ENCODE measurements at regions not wholly inside any gene's neighbourhood (a gene's known extent, or its start where the extent isn't known, plus 50 kb on each side); places are given as distances from the start of the nearest gene placed in this dataset.

GRCh38 chr3:124256599-124256998 is 264.7 kb upstream of the ROPN1 start:
- Histone ChIP-seq H3K9ac (ENCODE audit: insufficient read length, low read depth) (no peak overlapping the region), H3K27me3 (ENCODE audit: insufficient read depth, insufficient read length) (no peaks in the 10 kb centered on the region), H3K4me1 (ENCODE audit: insufficient read depth, insufficient read length) (peaks cover 2% of the 10 kb centered on the region), H3K36me3 (ENCODE audit: insufficient read depth, insufficient read length, low read length) (no peaks in the 10 kb centered on the region), H3K9me3 (ENCODE audit: insufficient read depth, low read length) (no peaks in the 10 kb centered on the region), H3K4me3 (ENCODE audit: insufficient read length, low read depth) (no peak overlapping the region)
- no peak for DNase-seq (ENCODE audit: low read depth, low spot score)
- TF ChIP-seq YY1 (IDR thresholded peaks at IDR 0.05; ENCODE audit: insufficient read depth, insufficient read length) (no peak), ZNF274 (IDR thresholded peaks at IDR 0.05; ENCODE audit: low read depth, low read length) (no peak), SUZ12 (IDR thresholded peaks at IDR 0.05; ENCODE audit: extremely low read depth, insufficient read depth, insufficient read length) (no peak)

GRCh38 chr3:124257336-124257864 is 265.5 kb upstream of the ROPN1 start:
- Histone ChIP-seq H3K27me3 (ENCODE audit: insufficient read depth, insufficient read length) (no peaks in the 10 kb centered on the region), H3K36me3 (ENCODE audit: insufficient read depth, insufficient read length, low read length) (no peaks in the 10 kb centered on the region), H3K9me3 (ENCODE audit: insufficient read depth, low read length) (no peaks in the 10 kb centered on the region), H3K4me1 (ENCODE audit: insufficient read depth, insufficient read length) (peaks cover 2% of the 10 kb centered on the region), H3K9ac (ENCODE audit: insufficient read length, low read depth) (no peak overlapping the region), H3K4me3 (ENCODE audit: insufficient read length, low read depth) (no peak overlapping the region)
- DNase-seq (ENCODE audit: low read depth, low spot score): no peak
- TF ChIP-seq YY1 (IDR thresholded peaks at IDR 0.05; ENCODE audit: insufficient read depth, insufficient read length): no peak
- TF ChIP-seq ZNF274 (IDR thresholded peaks at IDR 0.05; ENCODE audit: low read depth, low read length): no peak
- TF ChIP-seq SUZ12 (IDR thresholded peaks at IDR 0.05; ENCODE audit: extremely low read depth, insufficient read depth, insufficient read length): no peak

- TF ChIP-seq ZNF274 (IDR thresholded peaks at IDR 0.05; ENCODE audit: low read depth, low read length): no peak
- TF ChIP-seq YY1 (IDR thresholded peaks at IDR 0.05; ENCODE audit: insufficient read depth, insufficient read length): no peak
- no peak for TF ChIP-seq SUZ12 (IDR thresholded peaks at IDR 0.05; ENCODE audit: extremely low read depth, insufficient read depth, insufficient read length)
- H3K9ac ChIP-seq (ENCODE audit: insufficient read length, low read depth): no peak overlapping the region
- no peaks in the 10 kb centered on the region for H3K27me3 ChIP-seq (ENCODE audit: insufficient read depth, insufficient read length)
- no peak overlapping the region for H3K4me3 ChIP-seq (ENCODE audit: insufficient read length, low read depth)
- H3K4me1 ChIP-seq (ENCODE audit: insufficient read depth, insufficient read length): peaks cover 2% of the 10 kb centered on the region
- H3K36me3 ChIP-seq (ENCODE audit: insufficient read depth, insufficient read length, low read length): no peaks in the 10 kb centered on the region
- H3K9me3 ChIP-seq (ENCODE audit: insufficient read depth, low read length): no peaks in the 10 kb centered on the region
- no peak for DNase-seq (ENCODE audit: low read depth, low spot score)
These were observed 266.2 kb upstream of the ROPN1 start for GRCh38 chr3:124258057-124258500.

- Histone ChIP-seq H3K4me1 (ENCODE audit: insufficient read depth, insufficient read length) (peaks cover 2% of the 10 kb centered on the region), H3K9me3 (ENCODE audit: insufficient read depth, low read length) (no peaks in the 10 kb centered on the region), H3K4me3 (ENCODE audit: insufficient read length, low read depth) (no peak overlapping the region), H3K9ac (ENCODE audit: insufficient read length, low read depth) (no peak overlapping the region), H3K36me3 (ENCODE audit: insufficient read depth, insufficient read length, low read length) (no peaks in the 10 kb centered on the region), H3K27me3 (ENCODE audit: insufficient read depth, insufficient read length) (no peaks in the 10 kb centered on the region)
- DNase-seq (ENCODE audit: low read depth, low spot score): no peak
- TF ChIP-seq SUZ12 (IDR thresholded peaks at IDR 0.05; ENCODE audit: extremely low read depth, insufficient read depth, insufficient read length) (no peak), ZNF274 (IDR thresholded peaks at IDR 0.05; ENCODE audit: low read depth, low read length) (no peak), YY1 (IDR thresholded peaks at IDR 0.05; ENCODE audit: insufficient read depth, insufficient read length) (no peak)
These were observed 268.4 kb upstream of the ROPN1 start for GRCh38 chr3:124260206-124260915.

GRCh38 chr3:124261306-124261705 is 269.4 kb upstream of the ROPN1 start:
- Histone ChIP-seq H3K4me1 (ENCODE audit: insufficient read depth, insufficient read length) (peaks cover 2% of the 10 kb centered on the region), H3K9me3 (ENCODE audit: insufficient read depth, low read length) (no peaks in the 10 kb centered on the region), H3K36me3 (ENCODE audit: insufficient read depth, insufficient read length, low read length) (no peaks in the 10 kb centered on the region), H3K4me3 (ENCODE audit: insufficient read length, low read depth) (no peak overlapping the region), H3K9ac (ENCODE audit: insufficient read length, low read depth) (no peak overlapping the region), H3K27me3 (ENCODE audit: insufficient read depth, insufficient read length) (no peaks in the 10 kb centered on the region)
- TF ChIP-seq YY1 (IDR thresholded peaks at IDR 0.05; ENCODE audit: insufficient read depth, insufficient read length) (no peak), SUZ12 (IDR thresholded peaks at IDR 0.05; ENCODE audit: extremely low read depth, insufficient read depth, insufficient read length) (no peak), ZNF274 (IDR thresholded peaks at IDR 0.05; ENCODE audit: low read depth, low read length) (no peak)
- DNase-seq (ENCODE audit: low read depth, low spot score): no peak

- Histone ChIP-seq H3K4me3 (ENCODE audit: insufficient read length, low read depth) (no peak overlapping the region), H3K36me3 (ENCODE audit: insufficient read depth, insufficient read length, low read length) (no peaks in the 10 kb centered on the region), H3K9me3 (ENCODE audit: insufficient read depth, low read length) (no peaks in the 10 kb centered on the region), H3K4me1 (ENCODE audit: insufficient read depth, insufficient read length) (peaks cover 2% of the 10 kb centered on the region), H3K9ac (ENCODE audit: insufficient read length, low read depth) (no peak overlapping the region), H3K27me3 (ENCODE audit: insufficient read depth, insufficient read length) (no peaks in the 10 kb centered on the region)
- DNase-seq (ENCODE audit: low read depth, low spot score): no peak
- TF ChIP-seq SUZ12 (IDR thresholded peaks at IDR 0.05; ENCODE audit: extremely low read depth, insufficient read depth, insufficient read length) (no peak), ZNF274 (IDR thresholded peaks at IDR 0.05; ENCODE audit: low read depth, low read length) (no peak), YY1 (IDR thresholded peaks at IDR 0.05; ENCODE audit: insufficient read depth, insufficient read length) (no peak)
These were observed 271.2 kb upstream of the ROPN1 start for GRCh38 chr3:124263168-124263567.

- Histone ChIP-seq H3K4me3 (ENCODE audit: insufficient read length, low read depth) (no peak overlapping the region), H3K9me3 (ENCODE audit: insufficient read depth, low read length) (no peaks in the 10 kb centered on the region), H3K27me3 (ENCODE audit: insufficient read depth, insufficient read length) (no peaks in the 10 kb centered on the region), H3K4me1 (ENCODE audit: insufficient read depth, insufficient read length) (peaks cover 2% of the 10 kb centered on the region), H3K9ac (ENCODE audit: insufficient read length, low read depth) (no peak overlapping the region), H3K36me3 (ENCODE audit: insufficient read depth, insufficient read length, low read length) (no peaks in the 10 kb centered on the region)
- DNase-seq (ENCODE audit: low read depth, low spot score): no peak
- TF ChIP-seq ZNF274 (IDR thresholded peaks at IDR 0.05; ENCODE audit: low read depth, low read length) (no peak), SUZ12 (IDR thresholded peaks at IDR 0.05; ENCODE audit: extremely low read depth, insufficient read depth, insufficient read length) (no peak), YY1 (IDR thresholded peaks at IDR 0.05; ENCODE audit: insufficient read depth, insufficient read length) (no peak)
These were observed 272.4 kb upstream of the ROPN1 start for GRCh38 chr3:124264346-124264745.
